Mucosa of descending colon (tissue), 3 donors: ENCODE measurements at regions not wholly inside any gene's neighbourhood (a gene's known extent, or its start where the extent isn't known, plus 50 kb on each side); places are given as distances from the start of the nearest gene placed in this dataset.

ENCODE experiments used
- ATAC-seq: fragments of 200-7000 bp; cut with Tn5 transposase; one replicate; pipeline ENCODE4 v1.9.1; 2020; ENCODE audit warnings: mild to moderate bottlenecking, moderate library complexity
- DNase-seq, 3 donors: peaks; one replicate each; pipeline ENCODE4 v3.0.0-alpha.2; 2020
- H3K36me3 ChIP-seq: fragments of 200-600 bp; one replicate; pipeline ENCODE4 v1.8.0; 2021; ENCODE audit warnings: low read depth, mild to moderate bottlenecking
- H3K4me1 ChIP-seq: fragments of 200-600 bp; one replicate; pipeline ENCODE4 v1.8.0; 2021; ENCODE audit warnings: low read depth, mild to moderate bottlenecking
- H3K4me3 ChIP-seq: fragments of 200-600 bp; one replicate; pipeline ENCODE4 v1.8.0; 2021; ENCODE audit warnings: mild to moderate bottlenecking
- H3K9me3 ChIP-seq: fragments of 200-600 bp; one replicate; pipeline ENCODE4 v1.8.0; 2021; ENCODE audit warnings: mild to moderate bottlenecking
- intact Hi-C, 2 donors: fragments of 100-400 bp; cut with DNase I in 1 of 2; cut with micrococcal nuclease in 1 of 2; formaldehyde crosslinking; loops; one replicate each; pipeline versions ENCODE4 v1.11.0 to v1.11.1; 2022; cut with DNase I, micrococcal nuclease
- TF ChIP-seq, protein P1 (sequence below): fragments of 200-600 bp; IDR thresholded peaks from one replicate; pipeline ENCODE4 v1.8.0; 2022; ENCODE audit warnings: antibody characterized with exemption, mild to moderate bottlenecking
- donor health status: DM: no; HTN: no; CAD: no; lungs with moderate emphysema.
- donor health status: DM: no; HTN: no; CAD: no.
- donor health status: DM: no; HTN: yes; CAD: no.

DNA sequence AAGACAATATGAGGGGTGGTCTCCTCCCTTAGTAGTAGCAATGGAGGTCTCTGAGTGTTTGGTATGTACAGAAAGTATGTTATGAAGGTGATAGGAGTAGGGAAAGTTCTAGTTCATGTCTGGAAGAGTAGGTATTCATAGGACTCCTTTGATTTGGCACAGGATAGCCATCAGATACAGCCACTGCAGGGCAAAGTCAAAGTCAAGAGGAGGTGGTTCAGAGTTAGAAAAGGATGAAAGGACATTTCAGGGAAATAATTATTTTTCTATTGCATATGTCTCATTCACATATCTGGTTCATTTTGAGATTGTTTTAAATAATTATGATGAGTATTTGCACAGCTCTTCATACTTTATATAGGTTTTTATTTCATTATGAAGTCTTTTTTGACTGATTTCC, 381.1 kb downstream of the MFSD1 start:
- H3K36me3 ChIP-seq = no peaks in the 10 kb centered on the region
- H3K4me1 ChIP-seq = no peaks in the 10 kb centered on the region
- intact Hi-C loops = no loop called here
- ATAC-seq = no peak
- TF ChIP-seq, protein P1, sequence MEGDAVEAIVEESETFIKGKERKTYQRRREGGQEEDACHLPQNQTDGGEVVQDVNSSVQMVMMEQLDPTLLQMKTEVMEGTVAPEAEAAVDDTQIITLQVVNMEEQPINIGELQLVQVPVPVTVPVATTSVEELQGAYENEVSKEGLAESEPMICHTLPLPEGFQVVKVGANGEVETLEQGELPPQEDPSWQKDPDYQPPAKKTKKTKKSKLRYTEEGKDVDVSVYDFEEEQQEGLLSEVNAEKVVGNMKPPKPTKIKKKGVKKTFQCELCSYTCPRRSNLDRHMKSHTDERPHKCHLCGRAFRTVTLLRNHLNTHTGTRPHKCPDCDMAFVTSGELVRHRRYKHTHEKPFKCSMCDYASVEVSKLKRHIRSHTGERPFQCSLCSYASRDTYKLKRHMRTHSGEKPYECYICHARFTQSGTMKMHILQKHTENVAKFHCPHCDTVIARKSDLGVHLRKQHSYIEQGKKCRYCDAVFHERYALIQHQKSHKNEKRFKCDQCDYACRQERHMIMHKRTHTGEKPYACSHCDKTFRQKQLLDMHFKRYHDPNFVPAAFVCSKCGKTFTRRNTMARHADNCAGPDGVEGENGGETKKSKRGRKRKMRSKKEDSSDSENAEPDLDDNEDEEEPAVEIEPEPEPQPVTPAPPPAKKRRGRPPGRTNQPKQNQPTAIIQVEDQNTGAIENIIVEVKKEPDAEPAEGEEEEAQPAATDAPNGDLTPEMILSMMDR = no peak
- H3K9me3 ChIP-seq = no peaks in the 10 kb centered on the region
- DNase-seq = no peak
- no peak overlapping the region for H3K4me3 ChIP-seq

DNA sequence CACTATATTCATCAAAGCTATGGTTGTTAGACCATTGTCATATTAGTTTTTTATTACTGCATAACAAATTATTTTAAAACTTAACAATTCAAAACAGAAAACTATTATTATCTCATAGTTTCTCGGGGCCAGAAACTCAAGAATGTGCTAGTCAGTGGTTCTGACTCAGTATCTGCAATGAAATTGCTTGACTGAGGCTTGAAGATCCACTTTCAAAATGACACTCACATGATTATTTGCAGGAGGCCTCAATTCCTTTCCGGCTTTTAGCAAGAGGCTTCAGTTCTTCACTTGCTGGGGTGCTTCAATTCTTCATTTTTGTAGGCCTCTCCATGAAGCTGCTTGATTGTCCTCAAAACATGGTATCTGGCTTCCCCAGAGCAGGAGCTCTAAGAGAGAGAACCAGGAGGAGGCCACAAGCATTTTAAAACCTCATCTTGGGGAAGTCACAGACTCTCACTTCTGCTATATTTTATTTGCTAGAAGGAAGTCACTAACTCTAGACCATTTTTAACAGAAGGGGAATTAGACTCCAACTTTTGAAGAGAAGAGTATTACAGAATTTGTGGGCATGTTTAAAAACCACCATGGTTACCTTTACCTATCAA, 383.7 kb downstream of the MFSD1 start:
- Histone ChIP-seq H3K4me1 (no peaks in the 10 kb centered on the region), H3K36me3 (no peaks in the 10 kb centered on the region), H3K4me3 (no peak overlapping the region), H3K9me3 (no peaks in the 10 kb centered on the region)
- intact Hi-C loops = no loop called here
- DNase-seq (no peak), ATAC-seq (no peak)
- TF ChIP-seq, protein P1 = no peak

DNA sequence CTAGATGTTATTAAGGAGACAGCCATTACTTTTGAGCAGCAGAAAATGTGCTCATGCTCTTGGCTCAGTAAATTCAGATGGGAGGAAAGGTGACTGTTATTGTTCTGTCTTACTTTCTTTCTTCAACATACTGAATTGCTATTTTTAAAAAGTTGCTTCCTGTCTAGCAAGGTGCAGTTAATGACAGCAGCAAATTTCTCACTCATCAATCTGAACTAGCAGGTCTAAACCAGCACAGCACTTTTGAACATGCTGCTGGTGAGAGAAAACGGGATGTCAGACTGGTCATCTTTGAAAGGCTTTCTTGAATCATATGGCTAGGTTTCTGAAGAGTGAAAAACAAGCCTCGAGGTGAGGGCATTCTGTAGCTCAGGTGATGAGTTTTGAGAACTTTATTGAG, 384.7 kb downstream of the MFSD1 start:
- DNase-seq (no peak), ATAC-seq (no peak)
- H3K4me1 ChIP-seq = no peaks in the 10 kb centered on the region
- intact Hi-C loops = no loop called here
- no peak overlapping the region for H3K4me3 ChIP-seq
- H3K9me3 ChIP-seq = no peaks in the 10 kb centered on the region
- no peaks in the 10 kb centered on the region for H3K36me3 ChIP-seq
- TF ChIP-seq, protein P1 = no peak

DNA sequence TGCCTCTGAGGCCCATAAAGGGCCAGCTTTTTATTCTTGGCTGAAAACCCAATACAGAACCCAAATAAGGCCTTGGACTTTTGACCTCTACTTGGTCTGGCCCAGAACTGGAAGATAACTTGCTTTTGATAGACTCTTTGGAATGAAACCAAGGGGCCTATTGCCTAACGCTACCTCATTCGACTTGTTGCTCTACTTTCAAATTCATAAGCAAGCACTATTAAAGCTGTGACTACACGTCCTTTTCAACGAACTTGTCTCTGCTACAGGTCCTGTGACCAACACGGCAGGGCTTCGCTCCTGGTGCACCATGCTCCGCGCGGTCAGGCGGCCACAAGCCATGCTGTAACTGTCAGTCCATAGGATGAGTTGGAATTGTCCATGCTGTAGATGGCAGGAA, 385.4 kb downstream of the MFSD1 start:
- TF ChIP-seq, protein P1 = no peak
- Histone ChIP-seq H3K4me3 (no peak overlapping the region), H3K9me3 (no peaks in the 10 kb centered on the region), H3K4me1 (no peaks in the 10 kb centered on the region), H3K36me3 (no peaks in the 10 kb centered on the region)
- DNase-seq = no peak
- intact Hi-C loops = no loop called here
- ATAC-seq = no peak

DNA sequence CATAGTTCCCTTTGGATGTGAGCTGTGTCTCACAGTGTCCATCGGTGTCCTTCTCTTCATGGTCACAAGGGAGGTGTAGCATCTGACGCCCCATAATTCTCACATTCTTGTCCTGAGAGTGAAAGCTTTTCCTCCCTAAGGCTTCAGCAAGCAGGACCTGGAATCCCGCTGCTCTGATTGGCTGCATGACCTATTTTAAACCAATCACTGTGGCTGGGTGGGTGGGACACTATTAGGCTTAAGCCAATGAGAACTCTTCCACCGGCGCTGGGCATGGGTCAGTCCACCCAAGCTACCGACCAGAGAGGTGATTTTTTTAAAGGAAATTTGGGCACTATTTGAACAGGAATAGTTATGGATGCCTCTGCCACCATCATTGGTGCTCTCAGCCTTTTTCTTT, 385.9 kb downstream of the MFSD1 start:
- no peak overlapping the region for H3K4me3 ChIP-seq
- H3K36me3 ChIP-seq = no peaks in the 10 kb centered on the region
- TF ChIP-seq, protein P1 = no peak
- H3K4me1 ChIP-seq = no peaks in the 10 kb centered on the region
- no peaks in the 10 kb centered on the region for H3K9me3 ChIP-seq
- DNase-seq = no peak
- ATAC-seq = no peak
- intact Hi-C loops = no loop called here
